GM12865 (cell line): ENCODE measurements at regions not wholly inside any gene's neighbourhood (a gene's known extent, or its start where the extent isn't known, plus 50 kb on each side); places are given as distances from the start of the nearest gene placed in this dataset.

Source experiments
- DNase-seq: peaks from one replicate; pipeline ENCODE4 v3.0.0; 2010; ENCODE audit warnings: low read depth
- H3K4me3 ChIP-seq: 2 replicates; pipeline ENCODE4 v1.5.1; 2011; ENCODE audit warnings: mild to moderate bottlenecking, low read depth, low read length, control low read depth
- CTCF ChIP-seq: IDR thresholded peaks from 2 replicates; pipeline ENCODE4 v1.5.1; 2011; ENCODE audit warnings: low read length, control low read depth, low read depth, inconsistent platforms; ENCODE audit not compliant: insufficient read depth; ENCODE audit errors: missing control alignments

DNA sequence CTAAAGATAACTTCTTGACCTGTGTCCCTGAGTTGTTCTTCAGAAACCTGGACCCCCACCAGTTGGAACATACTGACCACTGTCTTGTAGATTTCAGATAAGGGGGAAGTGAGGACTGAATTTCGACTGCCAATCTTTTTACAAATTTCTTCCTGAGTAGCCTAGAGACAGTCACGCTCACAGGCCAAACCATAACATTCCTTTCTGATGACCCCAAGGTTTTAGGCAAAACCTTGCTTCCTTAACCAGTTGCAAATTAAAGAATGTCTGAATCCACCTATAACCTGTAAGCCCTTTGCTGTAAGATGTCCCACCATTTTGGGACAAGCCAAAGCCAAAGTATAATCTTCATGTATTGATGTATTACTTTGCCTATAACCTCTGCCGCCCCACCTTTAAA lies 306.9 kb downstream of the LRFN2 start:
- H3K4me3 ChIP-seq, result no peak overlapping the region
- no peak for DNase-seq
- no peak for TF ChIP-seq CTCF

DNA sequence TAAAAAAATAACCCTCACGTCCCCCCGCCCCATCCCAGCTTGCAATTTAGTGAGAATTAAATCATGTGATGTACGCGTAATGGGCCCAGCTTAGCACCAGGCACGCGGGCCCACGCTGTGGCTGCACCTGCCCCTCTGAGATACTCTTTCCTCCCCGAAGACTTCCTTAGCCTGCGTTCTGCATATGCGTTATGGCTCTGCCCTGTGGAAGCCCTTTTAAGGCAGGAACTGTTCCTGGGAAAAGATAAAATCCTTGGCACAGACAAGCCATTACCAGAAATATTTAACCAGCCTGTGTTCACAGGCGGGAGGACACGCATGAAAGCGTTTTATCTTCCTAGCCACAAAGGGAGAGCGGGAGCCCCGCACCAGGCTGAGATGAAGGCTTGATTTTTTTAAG lies 311.0 kb downstream of the LRFN2 start:
- no peak for TF ChIP-seq CTCF
- no peak for DNase-seq
- H3K4me3 ChIP-seq, result no peak overlapping the region

- H3K4me3 ChIP-seq, result no peak overlapping the region
- no peak for TF ChIP-seq CTCF
- no peak for DNase-seq
Observed at GRCh38 chr6:40274058-40274457, 313.1 kb downstream of the LRFN2 start.

GRCh38 chr6:40268614-40269013 lies 318.6 kb downstream of the LRFN2 start:
- DNase-seq, result no peak
- TF ChIP-seq CTCF, result no peak

DNA sequence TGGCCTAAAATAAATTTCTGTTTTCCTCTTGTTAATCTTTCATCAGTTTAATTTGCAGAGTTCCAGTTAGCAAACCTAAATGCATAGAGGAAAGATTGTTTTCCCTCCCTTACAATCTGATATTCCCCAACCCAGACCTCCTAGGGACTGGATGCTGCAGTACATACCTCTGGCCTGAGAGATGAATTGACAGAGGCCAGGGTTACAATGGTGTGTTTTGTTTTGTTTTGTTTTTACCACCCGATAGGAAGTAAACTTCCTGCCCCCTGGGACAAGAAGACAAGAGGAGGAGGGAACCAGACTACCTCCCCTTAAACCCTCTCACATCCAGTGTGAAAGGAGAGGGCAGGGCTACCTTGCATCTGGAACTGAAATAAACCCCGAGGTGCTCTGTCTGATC lies 319.0 kb downstream of the LRFN2 start:
- TF ChIP-seq CTCF, result no peak
- DNase-seq, result no peak
- no peak overlapping the region for H3K4me3 ChIP-seq

More at GRCh38 chr6:40268614-40269013, 318.6 kb downstream of the LRFN2 start:
- no peak overlapping the region for H3K4me3 ChIP-seq

DNA sequence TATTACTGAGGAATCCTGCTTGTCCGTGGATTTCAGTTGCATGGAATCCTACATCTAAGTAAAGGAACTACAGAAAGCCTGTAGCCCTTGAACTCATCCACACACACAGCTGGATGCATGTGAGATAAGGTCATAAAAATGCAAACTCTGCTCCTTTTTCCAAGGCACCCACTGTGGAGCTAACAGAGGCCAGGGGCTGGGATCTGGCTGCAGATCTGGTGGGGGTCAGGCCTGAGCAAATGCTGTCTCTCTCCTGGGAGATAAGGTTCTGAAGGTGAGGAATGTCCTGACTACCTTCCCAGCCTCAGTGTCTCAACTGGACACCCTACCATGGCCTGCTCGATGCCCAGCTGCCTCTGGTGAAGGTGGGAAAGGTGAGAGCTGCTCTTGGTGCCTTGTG lies 321.5 kb downstream of the LRFN2 start:
- no peak overlapping the region for H3K4me3 ChIP-seq
- TF ChIP-seq CTCF, result no peak
- no peak for DNase-seq

- no peak overlapping the region for H3K4me3 ChIP-seq
- TF ChIP-seq CTCF, result no peak
- no peak for DNase-seq
Observed at GRCh38 chr6:40263970-40264369, 323.2 kb downstream of the LRFN2 start.
